SK-N-SH (cell line): ENCODE measurements at regions not wholly inside any gene's neighbourhood (a gene's known extent, or its start where the extent isn't known, plus 50 kb on each side); places are given as distances from the start of the nearest gene placed in this dataset.
A peak's percentile ranks its signal among the peaks of the same experiment; 100 is the strongest.

Source experiments
- CTCF ChIA-PET: fragments of 300-600, 350-600 bp; formaldehyde crosslinking; extraction: SDS; loops from one replicate; lab custom pipeline; 2021; lab: Yijun Ruan, JAX
- POLR2A ChIA-PET: fragments of 350-600 bp; sonication (Branson Sonifier 250); formaldehyde crosslinking; extraction: SDS; loops from one replicate; lab custom pipeline; 2020; ENCODE audit warnings: antibody characterized with exemption, inconsistent platforms; lab: Yijun Ruan, JAX
- DNase-seq: peaks from one replicate; pipeline ENCODE4 v3.0.0; 2012
- H2AFZ ChIP-seq: fragments of 200-600 bp; sonication (generic); 2 replicates; pipeline ENCODE4 v1.8.1; 2016; ENCODE audit warnings: antibody characterized with exemption, mild to moderate bottlenecking, low read depth
- H3F3A ChIP-seq: fragments of 200-600 bp; sonication (generic); replicated peaks from 2 replicates; pipeline ENCODE3; 2016; ENCODE audit warnings: antibody characterized with exemption, mild to moderate bottlenecking; ENCODE audit not compliant: insufficient read depth
- H3K27ac ChIP-seq, 2 experiments: fragments of 200-500 bp in 1 of 2; fragments of 200-600 bp in 1 of 2; sonication (Bioruptor generic) in 1 of 2; sonication (generic), shearing (Covaris generic) in 1 of 2; 2 replicates each; pipeline versions ENCODE4 v1.5.1 to v1.6.1; 2014 to 2016; ENCODE audit warnings: low read depth in 2 of 2, inconsistent platforms in 1 of 2, low read length in 1 of 2, mild to moderate bottlenecking in 1 of 2, mixed read lengths in 1 of 2
- H3K27me3 ChIP-seq: fragments of 200-600 bp; sonication (generic), shearing (Covaris generic); 2 replicates; pipeline ENCODE4 v1.6.1; 2016; ENCODE audit warnings: mixed run types; ENCODE audit not compliant: insufficient read depth
- H3K36me3 ChIP-seq, 2 experiments: fragments of 200-500 bp in 1 of 2; fragments of 200-600 bp in 1 of 2; sonication (Bioruptor generic) in 1 of 2; sonication (generic) in 1 of 2; replicated peaks in 1 of 2; 2 replicates each; pipeline versions ENCODE3 to v1.5.1; 2014 to 2016; ENCODE audit warnings: low read length in 1 of 2, mild to moderate bottlenecking in 1 of 2; ENCODE audit not compliant: insufficient read depth in 2 of 2, control insufficient read depth in 1 of 2
- H3K4me1 ChIP-seq, 2 experiments: fragments of 200-500 bp in 1 of 2; fragments of 200-600 bp in 1 of 2; sonication (Bioruptor generic) in 1 of 2; sonication (generic), shearing (Covaris generic) in 1 of 2; 2 replicates each; pipeline versions ENCODE4 v1.5.1 to v1.6.1; 2014 to 2016; ENCODE audit warnings: low read depth in 1 of 2, low read length in 1 of 2, mixed run types in 1 of 2; ENCODE audit not compliant: insufficient read depth in 2 of 2, control insufficient read depth in 1 of 2
- H3K4me2 ChIP-seq: fragments of 200-600 bp; sonication (generic), shearing (Covaris generic); 2 replicates; pipeline ENCODE4 v1.6.1; 2017; ENCODE audit warnings: mixed run types
- H3K4me3 ChIP-seq, 2 experiments: fragments of 200-500 bp in 1 of 2; fragments of 200-600 bp in 1 of 2; sonication (Bioruptor generic) in 1 of 2; sonication (generic), shearing (Covaris generic) in 1 of 2; 2 replicates each; pipeline versions ENCODE4 v1.5.1 to v1.8.1; 2014 to 2016; ENCODE audit warnings: low read depth in 2 of 2, inconsistent platforms in 1 of 2, low read length in 1 of 2, mild to moderate bottlenecking in 1 of 2, mixed read lengths in 1 of 2, moderate library complexity in 1 of 2
- H3K79me2 ChIP-seq: fragments of 200-600 bp; sonication (generic); 2 replicates; pipeline ENCODE4 v1.8.1; 2017; ENCODE audit warnings: mild to moderate bottlenecking; ENCODE audit not compliant: insufficient read depth
- H3K9ac ChIP-seq: fragments of 200-600 bp; sonication (generic); 2 replicates; pipeline ENCODE4 v1.6.1; 2017; ENCODE audit warnings: mixed run types
- H3K9me2 ChIP-seq: fragments of 200-600 bp; sonication (generic); 2 replicates; pipeline ENCODE4 v1.6.1; 2017; ENCODE audit warnings: mixed run types
- H3K9me3 ChIP-seq: fragments of 200-600 bp; sonication (generic); 2 replicates; pipeline ENCODE4 v1.6.1; 2017; ENCODE audit warnings: mixed run types, mild to moderate bottlenecking, moderate library complexity
- H4K20me1 ChIP-seq: fragments of 200-600 bp; sonication (generic); 2 replicates; pipeline ENCODE4 v1.6.1; 2017; ENCODE audit warnings: mild to moderate bottlenecking, mixed run types; ENCODE audit not compliant: insufficient read depth
- EP300 ChIP-seq, 2 experiments: IDR thresholded peaks; 2 replicates each; pipeline versions ENCODE4 v1.4.0 to v1.6.1; 2012; ENCODE audit warnings: borderline replicate concordance in 1 of 2, low read depth in 1 of 2, low read length in 1 of 2
- EZH2phosphoT487 ChIP-seq: fragments of 200-600 bp; sonication (generic); IDR thresholded peaks from 2 replicates; pipeline ENCODE4 v1.6.1; 2017; ENCODE audit warnings: low read depth, mixed run types, mild to moderate bottlenecking, antibody characterized with exemption, moderate library complexity, borderline replicate concordance
- FOSL2 ChIP-seq: IDR thresholded peaks from 2 replicates; pipeline ENCODE4 v1.4.0; 2012; ENCODE audit warnings: low read depth, mild to moderate bottlenecking, moderate library complexity, borderline replicate concordance
- FOXM1 ChIP-seq: IDR thresholded peaks from 2 replicates; pipeline ENCODE4 v1.4.0; 2012; ENCODE audit warnings: low read depth, mild to moderate bottlenecking
- GATA2 ChIP-seq: sonication (generic); formaldehyde crosslinking; IDR thresholded peaks from 2 replicates; pipeline ENCODE4 v1.5.0; 2020; ENCODE audit warnings: mild to moderate bottlenecking, missing genetic modification reagents
- IRF3 ChIP-seq: fragments of 150-350 bp; IDR thresholded peaks from 2 replicates; pipeline ENCODE4 v1.6.1; 2016; ENCODE audit warnings: mild to moderate bottlenecking, low read depth, low read length
- JUND ChIP-seq: IDR thresholded peaks from 2 replicates; pipeline ENCODE4 v1.4.0; 2012
- MXI1 ChIP-seq: IDR thresholded peaks from 2 replicates; pipeline ENCODE4 v1.6.1; 2012; ENCODE audit warnings: mild to moderate bottlenecking, low read depth, low read length, improper control_type of control experiment
- NFIC ChIP-seq: IDR thresholded peaks from 2 replicates; pipeline ENCODE4 v1.4.0; 2012; ENCODE audit warnings: borderline replicate concordance
- RAD21 ChIP-seq: IDR thresholded peaks from 2 replicates; pipeline ENCODE4 v1.6.1; 2012; ENCODE audit warnings: mild to moderate bottlenecking, low read length
- RCOR1 ChIP-seq: fragments of 150-350 bp; IDR thresholded peaks from 2 replicates; pipeline ENCODE4 v1.6.1; 2017; ENCODE audit warnings: antibody characterized with exemption, low read length
- RFX5 ChIP-seq: IDR thresholded peaks from 2 replicates; pipeline ENCODE4 v1.6.1; 2012; ENCODE audit warnings: mild to moderate bottlenecking, improper control_type of control experiment, low read length
- RXRA ChIP-seq: IDR thresholded peaks from 2 replicates; pipeline ENCODE4 v1.4.0; 2012; ENCODE audit warnings: low read depth, mild to moderate bottlenecking, borderline replicate concordance
- TCF12 ChIP-seq: IDR thresholded peaks from 2 replicates; pipeline ENCODE4 v1.4.0; 2012
- TEAD4 ChIP-seq: IDR thresholded peaks from 2 replicates; pipeline ENCODE4 v1.4.0; 2012; ENCODE audit warnings: mild to moderate bottlenecking, borderline replicate concordance; ENCODE audit not compliant: insufficient read depth
- USF1 ChIP-seq: IDR thresholded peaks from 2 replicates; pipeline ENCODE4 v1.4.0; 2012; ENCODE audit warnings: low read depth, borderline replicate concordance
- ZBTB33 ChIP-seq: IDR thresholded peaks from 2 replicates; pipeline ENCODE4 v1.4.0; 2012; ENCODE audit warnings: low read depth, borderline replicate concordance
- WGBS: methylation state at CpG from one replicate; pipeline ENCODE4 v1.1.6; 2017; ENCODE audit warnings: low lambda C conversion rate; 5-methylcytosine and 5-hydroxymethylcytosine counted together
- TF ChIP-seq, protein P1 (sequence below): IDR thresholded peaks from 2 replicates; pipeline ENCODE4 v1.4.0; 2012; ENCODE audit warnings: low read depth

- CTCF ChIA-PET = no interaction called here
- Histone ChIP-seq H3K9ac (peak overlapping the region; percentile 28; the same call in 1 of the 2 replicates), H3K4me2 (peak overlapping the region; percentile 92), H2AFZ (peak overlapping the region; percentile 85; the same call in 1 of the 2 replicates), H3K9me3 (no peaks in the 10 kb centered on the region), H3K4me3 (peak overlapping the region; percentile 46 to 62), H3K9me2 (no peaks in the 10 kb centered on the region), H3K4me1 (peaks cover 0 to 11% of the 10 kb centered on the region in 2 experiments; a peak in 1 of 4 replicates), H3K36me3 (no peaks in the 10 kb centered on the region), H3K27ac (no peak overlapping the region), H4K20me1 (no peaks in the 10 kb centered on the region), H3F3A (no peaks in the 10 kb centered on the region), H3K27me3 (no peaks in the 10 kb centered on the region), H3K79me2 (no peaks in the 10 kb centered on the region)
- POLR2A ChIA-PET = no interaction called here
- TF ChIP-seq RAD21 (no peak), USF1 (no peak), MXI1 (no peak), RXRA (no peak), EP300 (IDR thresholded peaks at IDR 0.05; ENCODE audit: borderline replicate concordance in 1 of 2, low read depth in 1 of 2, low read length in 1 of 2) (no peak), TCF12 (no peak), EZH2phosphoT487 (no peak), JUND (no peak), ZBTB33 (no peak), FOSL2 (no peak), TEAD4 (no peak), RCOR1 (no peak), GATA2 (CRISPR knock-in tag) (no peak), FOXM1 (no peak), NFIC (no peak), RFX5 (no peak), IRF3 (no peak)
- TF ChIP-seq, protein P1, sequence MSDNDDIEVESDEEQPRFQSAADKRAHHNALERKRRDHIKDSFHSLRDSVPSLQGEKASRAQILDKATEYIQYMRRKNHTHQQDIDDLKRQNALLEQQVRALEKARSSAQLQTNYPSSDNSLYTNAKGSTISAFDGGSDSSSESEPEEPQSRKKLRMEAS = no peak
- no peak for DNase-seq
- WGBS = 44% methylated on average over 22 of the region's 33 CpGs
These were observed 973.1 kb upstream of the DEFB115 start for GRCh38 chr20:30284281-30284905.
